Hematopoietic multipotent progenitor cell treated with erythropoietin and hydrocortisone succinate and interleukin-3 and kit ligand, for 6 days (in vitro differentiated cells): ENCODE measurements at regions not wholly inside any gene's neighbourhood (a gene's known extent, or its start where the extent isn't known, plus 50 kb on each side); places are given as distances from the start of the nearest gene placed in this dataset.

Experiments used
- DNase-seq: peaks from one replicate; pipeline ENCODE4 v3.0.0-alpha.2; 2015

- no peak for DNase-seq
These were observed 208.6 kb downstream of the PSAT1 start for GRCh38 chr9:78505546-78505945.

GRCh38 chr9:78507037-78507436 lies 210.1 kb downstream of the PSAT1 start:
- no peak for DNase-seq

- no peak for DNase-seq
These were observed 213.1 kb downstream of the PSAT1 start for GRCh38 chr9:78510035-78510434.

- no peak for DNase-seq
These were observed 218.2 kb downstream of the PSAT1 start for GRCh38 chr9:78515108-78515507.

GRCh38 chr9:78519786-78520185 lies 222.9 kb downstream of the PSAT1 start:
- DNase-seq: no peak

GRCh38 chr9:78521680-78522079 lies 224.8 kb downstream of the PSAT1 start:
- no peak for DNase-seq

GRCh38 chr9:78525986-78526560 lies 229.1 kb downstream of the PSAT1 start:
- DNase-seq: no peak

- no peak for DNase-seq
These were observed 236.6 kb downstream of the PSAT1 start for GRCh38 chr9:78533500-78533899.

GRCh38 chr9:78539188-78539587 lies 242.3 kb downstream of the PSAT1 start:
- peak; percentile 19 for DNase-seq

GRCh38 chr9:78539904-78540303 lies 243.0 kb downstream of the PSAT1 start:
- no peak for DNase-seq

GRCh38 chr9:78541868-78542443 lies 245.0 kb downstream of the PSAT1 start:
- DNase-seq: no peak

- DNase-seq: no peak
These were observed 245.7 kb downstream of the PSAT1 start for GRCh38 chr9:78542491-78543181.

GRCh38 chr9:78543353-78543752 lies 246.4 kb downstream of the PSAT1 start:
- DNase-seq: no peak

GRCh38 chr9:78544230-78544629 lies 247.3 kb downstream of the PSAT1 start:
- no peak for DNase-seq

GRCh38 chr9:78547831-78548230 lies 250.9 kb downstream of the PSAT1 start:
- DNase-seq: peak; percentile 39

- DNase-seq: no peak
These were observed 251.7 kb downstream of the PSAT1 start for GRCh38 chr9:78548670-78549069.

- no peak for DNase-seq
These were observed 252.8 kb downstream of the PSAT1 start for GRCh38 chr9:78549711-78550110.

GRCh38 chr9:78552802-78553201 lies 255.9 kb downstream of the PSAT1 start:
- DNase-seq: no peak

GRCh38 chr9:78557540-78557939 lies 260.6 kb downstream of the PSAT1 start:
- no peak for DNase-seq

GRCh38 chr9:78559449-78559885 lies 262.5 kb downstream of the PSAT1 start:
- no peak for DNase-seq

- DNase-seq: no peak
These were observed 265.1 kb downstream of the PSAT1 start for GRCh38 chr9:78562021-78562420.

- no peak for DNase-seq
These were observed 266.3 kb downstream of the PSAT1 start for GRCh38 chr9:78563269-78563668.

- DNase-seq: no peak
These were observed 268.6 kb downstream of the PSAT1 start for GRCh38 chr9:78565481-78565880.

- no peak for DNase-seq
These were observed 269.6 kb downstream of the PSAT1 start for GRCh38 chr9:78566521-78566920.
